Activated T-cell treated with anti-CD3 and anti-CD28 coated beads for 48 hours (primary cell): ENCODE measurements at regions not wholly inside any gene's neighbourhood (a gene's known extent, or its start where the extent isn't known, plus 50 kb on each side); places are given as distances from the start of the nearest gene placed in this dataset.
"Not testable (repeated sequence)": the region's sequence is repeated elsewhere in the genome, so short reads cannot be mapped to it uniquely, and the experiment has no call there.

Experiments
- DNase-seq: peaks from one replicate; pipeline ENCODE4 v3.0.0-alpha.2; 2020; ENCODE audit warnings: low read depth

- no peak for DNase-seq
Observed at GRCh38 chr13:109318945-109319590, 467.3 kb downstream of the IRS2 start.

DNA sequence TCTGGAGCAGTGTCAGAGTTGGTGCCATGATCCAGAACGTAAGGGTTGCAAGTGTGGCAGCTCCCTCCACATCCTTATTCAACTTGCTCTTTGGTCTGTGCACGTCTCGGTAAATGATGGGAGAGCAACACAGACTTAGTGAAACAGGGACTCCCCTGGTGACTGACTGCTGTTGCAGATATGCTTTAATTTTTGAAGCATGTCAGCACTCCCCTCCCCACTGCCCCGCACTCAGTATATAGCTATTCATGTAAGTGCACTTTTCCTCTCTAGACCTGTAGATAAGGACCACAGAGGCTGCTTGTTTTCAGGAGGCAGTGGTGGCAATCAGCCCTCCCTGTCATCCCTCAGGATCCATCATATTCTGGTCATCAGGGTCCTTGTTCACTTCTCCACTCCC lies 470.9 kb downstream of the IRS2 start:
- no peak for DNase-seq

DNA sequence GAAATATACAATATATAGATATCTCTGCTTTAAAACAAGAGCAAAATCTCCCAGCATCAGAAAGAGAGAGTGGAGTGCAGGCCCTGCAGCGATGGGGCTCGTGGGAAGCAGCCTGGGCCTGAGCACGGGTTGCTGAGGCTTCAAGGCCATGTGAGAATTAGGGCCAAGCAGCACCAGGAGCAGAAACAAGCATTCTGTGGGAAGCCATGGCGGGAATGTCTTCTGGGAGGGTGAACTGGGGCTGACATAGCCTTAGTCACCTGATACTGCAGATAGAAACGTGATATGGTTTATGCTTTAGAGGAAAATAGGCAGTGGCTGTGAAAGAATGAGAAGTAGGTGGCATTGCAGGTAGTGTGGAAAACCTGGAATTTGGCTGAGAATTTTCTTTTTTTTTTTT lies 472.3 kb downstream of the IRS2 start:
- DNase-seq = no peak

GRCh38 chr13:109312399-109312798 lies 474.0 kb downstream of the IRS2 start:
- DNase-seq = no peak

DNA sequence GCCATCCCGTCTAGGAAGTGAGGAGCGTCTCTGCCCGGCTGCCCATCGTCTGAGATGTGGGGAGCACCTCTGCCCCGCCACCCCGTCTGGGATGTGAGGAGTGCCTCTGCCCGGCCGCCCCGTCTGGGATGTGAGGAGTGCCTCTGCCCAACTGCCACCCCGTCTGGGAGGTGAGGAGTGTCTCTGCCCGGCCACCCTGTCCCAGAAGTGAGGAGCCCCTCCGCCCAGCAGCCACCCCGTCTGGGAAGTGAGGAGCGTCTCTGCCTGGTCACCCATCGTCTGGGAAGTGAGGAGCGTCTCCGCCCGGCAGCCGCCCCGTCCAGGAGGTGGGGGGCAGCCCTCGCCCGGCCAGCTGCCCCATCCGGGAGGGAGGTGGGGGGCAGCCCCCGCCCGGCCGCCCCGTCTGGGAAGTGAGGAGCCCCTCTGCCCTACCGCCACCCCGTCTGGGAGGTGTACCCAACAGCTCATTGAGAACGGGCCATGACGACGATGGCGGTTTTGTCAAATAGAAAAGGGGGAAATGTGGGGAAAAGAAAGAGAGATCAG lies 474.9 kb downstream of the IRS2 start:
- not testable (repeated sequence) for DNase-seq

- no peak for DNase-seq
Observed at GRCh38 chr13:109309625-109310363, 476.6 kb downstream of the IRS2 start.

DNA sequence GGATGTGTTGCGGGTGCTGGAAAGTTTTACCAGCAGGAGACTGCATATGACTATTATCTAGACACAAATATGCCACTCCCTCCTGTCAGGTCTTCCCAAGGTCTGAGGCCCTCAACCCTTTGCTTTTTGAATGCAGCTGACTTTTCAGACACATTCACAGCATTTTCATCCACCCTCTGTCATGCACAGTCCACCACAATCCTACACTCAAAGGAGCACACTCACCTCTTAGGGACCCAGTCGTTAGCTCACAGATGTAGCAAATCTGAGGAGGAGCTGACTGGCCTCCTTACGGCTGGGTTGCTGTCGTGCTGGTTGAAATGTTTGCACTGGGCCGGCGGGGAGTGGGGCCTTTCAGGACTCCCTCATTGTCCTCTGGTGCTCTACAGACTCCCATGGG lies 479.4 kb downstream of the IRS2 start:
- DNase-seq = no peak

DNA sequence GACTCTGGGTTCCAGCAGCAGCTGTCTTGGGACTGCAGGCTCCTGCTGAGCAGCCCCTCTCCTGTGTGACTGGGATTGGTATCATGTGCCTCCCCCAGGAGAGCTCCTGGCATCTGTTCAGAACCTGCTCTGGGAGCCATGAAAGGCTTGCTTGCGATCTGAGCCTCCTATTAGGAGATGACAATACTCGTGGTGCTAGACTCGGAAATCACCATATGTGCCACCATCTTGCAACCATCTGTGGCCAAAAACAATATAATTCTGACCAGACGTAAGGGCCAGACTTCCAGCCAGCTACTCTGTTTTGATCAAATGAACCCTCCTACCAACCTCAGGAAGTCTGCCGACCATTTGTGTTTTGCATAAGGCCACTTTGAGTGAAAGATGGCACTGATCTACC lies 484.7 kb downstream of the IRS2 start:
- DNase-seq = no peak

GRCh38 chr13:109301276-109301675 lies 485.1 kb downstream of the IRS2 start:
- no peak for DNase-seq

GRCh38 chr13:109297628-109298027 lies 488.8 kb downstream of the IRS2 start:
- no peak for DNase-seq

- DNase-seq = no peak
Observed at GRCh38 chr13:109293166-109293565, 493.2 kb downstream of the IRS2 start.

GRCh38 chr13:109288151-109288709 lies 498.2 kb downstream of the IRS2 start:
- DNase-seq = no peak

DNA sequence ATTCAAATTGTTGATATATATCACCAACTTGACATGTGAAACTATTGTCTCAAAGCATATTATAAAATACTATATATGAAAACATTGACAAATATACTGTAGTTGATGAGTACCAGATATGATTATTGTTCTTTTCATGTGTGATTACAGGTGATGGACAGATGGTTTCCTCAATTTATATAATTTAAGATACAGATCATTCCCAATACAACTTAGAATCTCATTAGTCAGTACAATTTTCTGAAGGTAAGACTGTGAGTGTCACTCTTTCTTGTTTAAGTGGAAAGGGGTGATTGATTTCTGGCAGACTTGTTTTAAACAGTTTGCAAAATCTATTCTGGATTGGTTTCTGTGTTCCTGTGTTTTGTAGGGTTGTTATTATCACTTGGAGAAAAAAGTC lies 498.8 kb downstream of the IRS2 start:
- DNase-seq = no peak

- DNase-seq = no peak
Observed at GRCh38 chr13:109285586-109285985, 500.8 kb downstream of the IRS2 start.

DNA sequence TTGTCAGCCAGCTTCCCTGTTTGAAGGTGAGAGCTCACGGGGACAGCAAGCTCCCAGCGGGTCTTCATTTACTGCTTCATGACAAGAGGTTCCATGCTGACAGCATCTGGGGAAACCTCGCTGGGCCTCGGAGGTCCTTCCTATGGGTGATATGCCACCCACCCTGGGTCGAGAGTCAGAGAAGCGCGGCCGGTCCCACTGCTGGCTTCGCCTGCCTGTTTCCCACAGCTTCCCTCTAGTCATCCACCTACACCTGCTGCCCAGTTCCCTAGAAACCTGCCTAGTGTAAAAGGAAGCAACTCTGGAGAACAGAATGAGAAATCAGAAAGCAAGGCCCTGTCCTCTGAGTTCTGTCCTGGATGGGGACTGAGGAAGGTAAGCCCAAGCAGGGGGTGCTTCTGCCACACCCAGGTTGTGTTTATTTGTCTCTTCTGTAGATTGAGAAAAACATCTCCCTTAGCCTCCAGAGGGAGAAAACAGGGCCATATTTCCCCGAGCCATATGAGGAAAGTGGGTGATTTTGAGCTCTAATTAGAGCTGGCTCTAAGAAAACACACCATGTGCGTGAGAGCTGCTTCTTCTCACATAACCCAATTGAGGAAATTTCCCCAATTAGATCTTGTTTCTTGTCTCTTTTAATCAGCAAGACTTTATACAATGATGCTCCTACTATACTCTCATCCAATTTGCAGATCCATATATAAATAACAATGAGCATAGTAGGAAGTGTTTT lies 504.3 kb downstream of the IRS2 start:
- DNase-seq = no peak

DNA sequence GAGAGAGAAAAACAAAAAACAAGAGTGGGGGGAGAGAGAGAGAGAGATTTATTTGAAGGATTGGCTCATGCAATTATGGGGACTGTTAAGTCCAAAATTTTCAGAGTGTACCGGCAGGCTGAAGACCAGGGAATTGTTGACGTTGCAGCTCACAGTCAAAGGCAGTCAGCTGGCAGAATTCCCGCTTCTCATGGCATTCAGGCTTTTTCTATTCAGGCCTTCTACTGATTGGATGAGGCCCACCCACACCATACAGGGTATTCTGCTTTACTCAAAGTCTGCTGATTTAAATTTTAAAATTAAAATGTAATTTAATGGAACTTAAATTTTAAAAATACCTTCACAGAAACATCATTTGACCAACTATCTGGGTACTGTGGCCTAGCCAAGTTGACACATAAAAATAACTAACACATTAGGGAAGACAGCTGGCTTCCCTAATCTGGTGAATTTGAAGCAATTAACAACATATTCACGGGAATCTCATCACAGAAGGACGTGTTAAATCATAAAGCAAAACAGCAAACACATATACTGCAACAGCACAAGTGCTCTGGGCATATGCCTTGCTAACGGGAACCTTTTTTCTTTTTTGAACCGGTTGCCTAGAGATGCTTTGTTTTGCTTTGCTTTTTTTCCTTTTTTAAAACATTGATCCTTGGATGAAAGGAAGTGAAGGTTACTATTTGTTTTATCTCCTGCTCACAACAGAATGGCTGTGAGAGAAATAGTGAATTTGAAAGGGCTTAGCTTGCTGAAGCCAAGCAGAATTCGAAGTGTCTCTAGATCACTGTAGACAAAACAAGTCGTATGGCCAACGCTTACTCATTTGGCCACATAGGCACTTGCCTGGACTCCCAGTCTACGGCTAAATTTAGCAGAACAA lies 505.1 kb downstream of the IRS2 start:
- no peak for DNase-seq

- DNase-seq = no peak
Observed at GRCh38 chr13:109276261-109276660, 510.1 kb downstream of the IRS2 start.

DNA sequence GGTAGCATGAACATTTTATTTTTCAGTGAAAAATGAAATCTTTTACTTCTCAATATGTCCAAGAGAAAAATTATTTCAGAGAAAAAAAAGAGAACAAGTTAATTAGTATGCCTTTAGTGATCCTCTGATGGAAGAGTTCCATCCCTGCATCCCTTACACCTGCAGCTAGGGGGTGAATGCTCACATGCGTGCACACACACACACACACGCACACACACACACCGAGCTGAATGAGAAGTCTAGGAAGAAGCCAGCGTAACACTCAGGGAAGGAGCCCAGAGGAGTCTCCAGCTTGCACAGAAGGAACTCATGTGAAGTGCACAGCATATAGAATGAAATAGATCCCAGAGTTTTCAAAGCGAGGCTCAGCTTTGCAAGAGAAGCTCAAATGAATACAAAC lies 510.5 kb downstream of the IRS2 start:
- no peak for DNase-seq

- DNase-seq = no peak
Observed at GRCh38 chr13:109275139-109275745, 511.1 kb downstream of the IRS2 start.

DNA sequence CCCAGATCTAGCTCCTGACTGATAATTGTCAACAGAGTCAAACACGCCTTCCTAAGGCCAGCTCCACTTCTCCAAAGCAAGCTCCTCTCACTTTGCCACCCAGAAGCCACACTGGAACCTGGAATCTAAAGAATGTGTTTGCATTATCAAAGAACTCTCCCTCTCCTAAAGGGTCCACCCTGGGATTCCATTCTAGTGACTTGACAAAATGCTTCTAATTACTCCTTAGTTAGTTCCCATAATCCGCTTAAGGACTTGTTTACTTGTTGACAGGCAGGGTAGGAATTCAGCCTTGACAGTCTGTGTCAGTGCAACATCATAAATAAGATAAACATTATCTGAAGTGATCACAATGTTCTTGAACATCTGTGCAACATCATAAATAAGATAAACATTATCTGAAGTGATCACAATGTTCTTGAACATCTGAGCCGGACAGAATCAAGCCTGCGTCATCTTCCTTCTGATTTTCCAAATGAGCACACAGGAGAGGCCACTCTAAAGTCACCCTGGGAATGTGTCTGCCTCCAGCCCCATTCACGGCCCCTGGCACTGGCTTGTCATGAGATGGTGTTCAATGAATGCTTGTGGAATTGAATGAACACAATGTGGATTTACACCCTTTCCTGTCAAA lies 512.1 kb downstream of the IRS2 start:
- DNase-seq = no peak

DNA sequence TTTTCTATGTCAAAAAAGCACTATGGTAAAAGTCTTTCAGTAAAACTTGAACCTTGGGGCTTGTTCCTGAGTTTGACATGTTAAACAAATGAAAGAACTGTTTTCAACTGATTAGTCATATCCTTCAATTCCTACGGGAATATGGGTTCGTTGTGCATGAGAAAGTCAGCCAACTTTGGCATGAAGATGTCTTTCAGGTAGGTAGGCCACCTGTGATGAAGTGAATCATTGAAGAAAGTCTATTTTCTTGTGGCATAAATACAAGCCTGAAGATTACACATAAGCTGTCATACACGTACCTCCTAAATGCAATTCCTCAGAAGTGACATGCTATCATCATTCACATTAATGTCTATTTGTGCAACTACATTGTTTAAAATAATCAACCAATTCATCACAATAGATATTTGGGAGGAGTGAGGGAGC lies 513.0 kb downstream of the IRS2 start:
- no peak for DNase-seq
